GF-D8 (cell line): ENCODE measurements at regions not wholly inside any gene's neighbourhood (a gene's known extent, or its start where the extent isn't known, plus 50 kb on each side); places are given as distances from the start of the nearest gene placed in this dataset.

ENCODE experiments used
- DNase-seq: peaks from one replicate; lab custom pipeline; 2025; lab: John Stamatoyannopoulos, UW

- DNase-seq, result no peak
Observed at GRCh38 chr17:36756695-36757094, 155.3 kb downstream of the MRM1 start.

- DNase-seq, result no peak
Observed at GRCh38 chr17:36760425-36760824, 159.0 kb downstream of the MRM1 start.

GRCh38 chr17:36761203-36761950, 160.0 kb downstream of the MRM1 start:
- no peak for DNase-seq

GRCh38 chr17:36765436-36766043, 164.2 kb downstream of the MRM1 start:
- no peak for DNase-seq

- no peak for DNase-seq
Observed at GRCh38 chr17:36768394-36768793, 167.0 kb downstream of the MRM1 start.

- no peak for DNase-seq
Observed at GRCh38 chr17:36773039-36773438, 164.2 kb upstream of the LHX1 start.

GRCh38 chr17:36777118-36777517, 160.2 kb upstream of the LHX1 start:
- no peak for DNase-seq

- no peak for DNase-seq
Observed at GRCh38 chr17:36778448-36778847, 158.8 kb upstream of the LHX1 start.

GRCh38 chr17:36779550-36779949, 157.7 kb upstream of the LHX1 start:
- no peak for DNase-seq

GRCh38 chr17:36784633-36785032, 152.6 kb upstream of the LHX1 start:
- DNase-seq, result no peak

GRCh38 chr17:36786867-36787266, 150.4 kb upstream of the LHX1 start:
- DNase-seq, result no peak

GRCh38 chr17:36791150-36791941, 145.9 kb upstream of the LHX1 start:
- DNase-seq, result no peak

GRCh38 chr17:36791942-36792475, 145.3 kb upstream of the LHX1 start:
- DNase-seq, result no peak

GRCh38 chr17:36792849-36793248, 144.4 kb upstream of the LHX1 start:
- DNase-seq, result no peak

- no peak for DNase-seq
Observed at GRCh38 chr17:36793976-36794375, 143.3 kb upstream of the LHX1 start.

GRCh38 chr17:36807496-36808179, 129.6 kb upstream of the LHX1 start:
- no peak for DNase-seq

GRCh38 chr17:36808180-36808661, 129.1 kb upstream of the LHX1 start:
- no peak for DNase-seq

GRCh38 chr17:36812762-36813161, 124.5 kb upstream of the LHX1 start:
- no peak for DNase-seq

GRCh38 chr17:36813357-36813756, 123.9 kb upstream of the LHX1 start:
- no peak for DNase-seq

- no peak for DNase-seq
Observed at GRCh38 chr17:36813957-36814563, 123.2 kb upstream of the LHX1 start.

GRCh38 chr17:36814958-36815357, 122.3 kb upstream of the LHX1 start:
- no peak for DNase-seq
